ENCODE measurements at regions not wholly inside any gene's neighbourhood (a gene's known extent, or its start where the extent isn't known, plus 50 kb on each side); places are given as distances from the start of the nearest gene placed in this dataset.

DNA sequence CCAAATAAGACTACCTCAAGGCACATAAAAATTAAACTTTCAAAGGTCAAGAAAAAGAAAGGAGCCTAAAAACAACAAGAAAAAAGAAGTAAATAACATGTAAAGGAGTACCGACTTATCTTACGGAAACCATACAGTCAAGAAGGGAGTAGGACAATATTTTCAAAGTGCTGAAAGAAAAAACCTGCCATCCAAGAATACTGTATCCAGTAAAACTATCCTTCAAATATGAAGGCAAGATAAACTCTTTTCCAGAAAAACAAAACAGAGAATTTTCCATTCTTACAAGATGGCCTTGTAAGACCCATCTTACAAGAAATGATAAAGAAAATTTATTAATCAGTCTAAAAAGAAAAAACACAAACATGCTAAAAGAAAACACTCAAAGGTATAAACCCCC lies 302.2 kb downstream of the LMBRD1 start:
- DNase-seq (ENCODE audit: low spot score) (no peak), ATAC-seq (no peak)
- ChIA-PET POLR2A (no interaction called here), CTCF (no interaction called here)
- Mint-ChIP-seq H3K27me3 (ENCODE audit: low read depth) (no peaks in the 10 kb centered on the region; the same call in 1 of the 2 replicates), H3K4me3 (no peak overlapping the region), H3K36me3 (peaks cover 20% of the 10 kb centered on the region), H3K27ac (no peak overlapping the region), H3K4me1 (no peaks in the 10 kb centered on the region), H3K9me3 (peaks cover 26% of the 10 kb centered on the region)
- TF ChIP-seq ZNF121 (CRISPR knock-in tag; IDR thresholded peaks at IDR 0.05), result no peak
- no peak for TF ChIP-seq TP53 (CRISPR knock-in tag; IDR thresholded peaks at IDR 0.05)
- TF ChIP-seq NR3C1 (CRISPR knock-in tag; conservative IDR thresholded peaks at IDR 0.05; ENCODE audit: low read depth), result no peak
- no peak for TF ChIP-seq USF1 (CRISPR knock-in tag; IDR thresholded peaks at IDR 0.05)
- no peak for TF ChIP-seq GTF2I (CRISPR knock-in tag; conservative IDR thresholded peaks at IDR 0.05)
- TF ChIP-seq ELF4 (CRISPR knock-in tag; IDR thresholded peaks at IDR 0.05; ENCODE audit: low read depth), result no peak

DNA sequence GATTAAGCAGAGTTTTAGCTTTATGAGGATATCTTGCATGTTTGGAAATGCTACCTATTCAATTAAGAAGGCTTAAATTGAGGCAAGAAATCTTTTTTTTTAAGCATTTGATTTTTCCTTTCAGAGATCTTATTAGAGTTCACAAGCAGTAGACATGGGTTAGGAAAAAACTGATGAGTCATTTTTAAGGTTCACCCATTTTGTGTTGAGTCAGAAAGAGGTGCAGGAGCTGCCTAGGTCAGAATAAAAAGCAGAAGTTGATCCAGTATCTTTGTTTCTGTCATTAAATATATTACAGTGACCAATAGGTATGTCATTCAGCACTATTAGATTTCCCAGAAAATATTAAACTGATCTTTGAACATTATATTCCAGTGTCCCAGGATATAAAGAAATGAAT lies 306.8 kb downstream of the LMBRD1 start:
- Mint-ChIP-seq H3K9me3 (peaks cover 28% of the 10 kb centered on the region), H3K4me3 (no peak overlapping the region), H3K27me3 (ENCODE audit: low read depth) (no peaks in the 10 kb centered on the region; the same call in 1 of the 2 replicates), H3K27ac (no peak overlapping the region), H3K4me1 (no peaks in the 10 kb centered on the region), H3K36me3 (peaks cover 17% of the 10 kb centered on the region)
- POLR2A ChIA-PET, result interaction anchor here (0.5 kb wide), 1 partner anchor 304 kb away, joined by 3 read pairs; no protein-coding TSS in a partner anchor
- TF ChIP-seq AFF4 (CRISPR knock-in tag; IDR thresholded peaks at IDR 0.05; ENCODE audit: borderline replicate concordance) (no peak), NR1H2 (CRISPR knock-in tag; IDR thresholded peaks at IDR 0.05) (no peak), CDX4 (CRISPR knock-in tag; IDR thresholded peaks at IDR 0.05; ENCODE audit: borderline replicate concordance) (no peak), RELA (CRISPR knock-in tag; IDR thresholded peaks at IDR 0.05; ENCODE audit: borderline replicate concordance) (no peak), ZBTB21 (CRISPR knock-in tag; IDR thresholded peaks at IDR 0.05; ENCODE audit: borderline replicate concordance) (no peak)
- ATAC-seq (no peak), DNase-seq (ENCODE audit: low spot score) (no peak)
- CTCF ChIA-PET, result no interaction called here

DNA sequence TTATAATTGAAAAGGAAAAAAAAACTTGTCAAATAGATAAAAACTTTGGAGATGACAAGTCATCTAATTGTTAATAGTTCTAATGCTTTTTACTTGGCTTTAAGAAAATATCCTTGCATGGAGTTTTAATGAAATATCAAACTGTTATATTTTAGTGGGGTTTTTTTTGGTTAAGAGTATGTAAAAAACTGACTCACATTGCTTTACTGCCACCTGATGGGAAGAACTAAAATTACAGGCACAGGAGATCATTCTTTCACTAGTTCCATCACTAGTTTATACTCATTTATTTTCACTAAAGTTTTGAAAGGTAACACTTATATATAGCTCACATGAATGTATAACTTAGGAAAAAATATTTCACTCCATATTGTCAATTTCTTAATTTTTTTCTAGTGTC lies 309.1 kb downstream of the LMBRD1 start:
- H3K4me3 Mint-ChIP-seq, result no peak overlapping the region
- H3K27me3 Mint-ChIP-seq (ENCODE audit: low read depth), result no peaks in the 10 kb centered on the region
- ChIA-PET CTCF (no interaction called here), POLR2A (no interaction called here)
- H3K27ac Mint-ChIP-seq, result no peak overlapping the region
- ATAC-seq (no peak; the same call in 1 of the 2 replicates), DNase-seq (ENCODE audit: low spot score) (no peak)
- TF ChIP-seq CTCF (IDR thresholded peaks at IDR 0.05) (peak; percentile 66), ATF6 (CRISPR knock-in tag; IDR thresholded peaks at IDR 0.05) (no peak)
- H3K4me1 Mint-ChIP-seq, result no peaks in the 10 kb centered on the region
- H3K9me3 Mint-ChIP-seq, result peaks cover 21% of the 10 kb centered on the region
- H3K36me3 Mint-ChIP-seq, result no peaks in the 10 kb centered on the region; the same call in 1 of the 2 replicates

Data from WTC11 (cell line).